GM23338 (cell line): ENCODE measurements at regions not wholly inside any gene's neighbourhood (a gene's known extent, or its start where the extent isn't known, plus 50 kb on each side); places are given as distances from the start of the nearest gene placed in this dataset.

Source experiments
- ATAC-seq: fragments of 200-7000 bp; cut with Tn5 transposase; 3 replicates; pipeline ENCODE4 v1.9.1; 2020
- DNase-seq: peaks from one replicate; pipeline ENCODE4 v3.0.0-alpha.2; 2015; ENCODE audit warnings: low spot score
- H2AFZ ChIP-seq: fragments of 200-600 bp; sonication (generic); 2 replicates; pipeline ENCODE4 v1.8.0; 2016; ENCODE audit warnings: antibody characterized with exemption, mild to moderate bottlenecking, moderate library complexity
- H3F3A ChIP-seq: fragments of 200-600 bp; sonication (generic); replicated peaks from 2 replicates; pipeline ENCODE4 v1.8.0; 2017; ENCODE audit warnings: antibody characterized with exemption, mixed run types, low read depth
- H3K27ac ChIP-seq: fragments of 200-600 bp; sonication (generic); 2 replicates; pipeline ENCODE4 v1.6.1; 2016; ENCODE audit warnings: low read depth
- H3K27me3 ChIP-seq: fragments of 200-600 bp; sonication (generic); 2 replicates; pipeline ENCODE4 v1.8.0; 2016; ENCODE audit warnings: mild to moderate bottlenecking, mixed run types, moderate library complexity; ENCODE audit not compliant: insufficient read depth
- H3K36me3 ChIP-seq: fragments of 200-600 bp; sonication (generic); 2 replicates; pipeline ENCODE4 v1.8.0; 2016; ENCODE audit warnings: mild to moderate bottlenecking; ENCODE audit not compliant: insufficient read depth
- H3K4me1 ChIP-seq: fragments of 200-600 bp; sonication (generic); 2 replicates; pipeline ENCODE4 v1.8.0; 2016; ENCODE audit warnings: mild to moderate bottlenecking, moderate library complexity; ENCODE audit not compliant: insufficient read depth
- H3K4me2 ChIP-seq: fragments of 200-600 bp; sonication (generic); 2 replicates; pipeline ENCODE4 v1.7.1; 2017; ENCODE audit warnings: mixed run types
- H3K4me3 ChIP-seq: fragments of 200-600 bp; sonication (generic); 2 replicates; pipeline ENCODE4 v1.6.1; 2016; ENCODE audit warnings: mixed run types
- H3K79me2 ChIP-seq: fragments of 200-600 bp; sonication (generic); replicated peaks from 2 replicates; pipeline ENCODE4 v1.8.0; 2017; ENCODE audit warnings: mild to moderate bottlenecking; ENCODE audit not compliant: insufficient read depth
- H3K9me2 ChIP-seq: fragments of 200-600 bp; sonication (generic); 2 replicates; pipeline ENCODE4 v1.8.0; 2017; ENCODE audit not compliant: insufficient read depth
- H4K20me1 ChIP-seq: fragments of 200-600 bp; sonication (generic); replicated peaks from 2 replicates; pipeline ENCODE4 v1.8.0; 2017; ENCODE audit warnings: mild to moderate bottlenecking; ENCODE audit not compliant: insufficient read depth
- H3K27ac Mint-ChIP-seq: 2 replicates; pipeline ENCODE4 v1.8.0; 2020; ENCODE audit warnings: inconsistent platforms, mild to moderate bottlenecking, moderate library complexity, mixed read lengths
- H3K27me3 Mint-ChIP-seq: 3 replicates; pipeline ENCODE4 v1.8.0; 2022; ENCODE audit warnings: low read depth, mild to moderate bottlenecking, moderate library complexity, mixed read lengths, inconsistent platforms; ENCODE audit not compliant: insufficient read depth, poor library complexity
- H3K36me3 Mint-ChIP-seq: 3 replicates; pipeline ENCODE4 v1.8.0; 2021; ENCODE audit warnings: low read depth, mild to moderate bottlenecking, inconsistent platforms, moderate library complexity, mixed read lengths
- H3K4me1 Mint-ChIP-seq: 3 replicates; pipeline ENCODE4 v1.8.0; 2020; ENCODE audit warnings: mild to moderate bottlenecking, inconsistent platforms, mixed read lengths
- H3K4me3 Mint-ChIP-seq: 3 replicates; pipeline ENCODE4 v1.8.0; 2021; ENCODE audit warnings: moderate library complexity, mild to moderate bottlenecking, inconsistent platforms, mixed read lengths
- H3K9me3 Mint-ChIP-seq: 3 replicates; pipeline ENCODE4 v1.8.0; 2020; ENCODE audit warnings: moderate library complexity, mild to moderate bottlenecking, inconsistent platforms, mixed read lengths
- CREB1 ChIP-seq: fragments of 250-450 bp; sonication (Bioruptor Pico); IDR thresholded peaks from 2 replicates; pipeline ENCODE4 v1.5.0; 2020; ENCODE audit warnings: low read depth, mild to moderate bottlenecking, moderate library complexity
- CTCF ChIP-seq, 2 experiments: fragments of 200-600 bp in 1 of 2; sonication (generic) in 1 of 2; conservative IDR thresholded peaks; 2 replicates each; pipeline versions ENCODE4 v1.5.1 to v1.6.1; 2016 to 2017; ENCODE audit warnings: antibody characterized with exemption in 2 of 2, low read depth in 2 of 2, mild to moderate bottlenecking in 2 of 2, moderate library complexity in 1 of 2
- EZH2 ChIP-seq: fragments of 200-600 bp; sonication (generic); IDR thresholded peaks from one replicate; pipeline ENCODE4 v1.8.0; 2017; ENCODE audit warnings: antibody characterized with exemption, mild to moderate bottlenecking, low read depth; ENCODE audit not compliant: unreplicated experiment
- EZH2phosphoT487 ChIP-seq: fragments of 200-600 bp; sonication (generic); IDR thresholded peaks from one replicate; pipeline ENCODE4 v1.8.1; 2018; ENCODE audit warnings: antibody characterized with exemption; ENCODE audit not compliant: unreplicated experiment
- JUNB ChIP-seq: IDR thresholded peaks from one replicate; pipeline ENCODE4 v1.6.1; 2016; ENCODE audit warnings: antibody characterized with exemption; ENCODE audit not compliant: unreplicated experiment
- NANOG ChIP-seq: IDR thresholded peaks from 2 replicates; pipeline ENCODE4 v1.6.1; 2016; ENCODE audit warnings: antibody characterized with exemption, borderline replicate concordance
- POLR2AphosphoS5 ChIP-seq: IDR thresholded peaks from 2 replicates; pipeline ENCODE4 v1.6.1; 2016; ENCODE audit warnings: antibody characterized with exemption, low read depth
- STAT1 ChIP-seq: IDR thresholded peaks from one replicate; pipeline ENCODE4 v1.6.1; 2016; ENCODE audit warnings: antibody characterized with exemption; ENCODE audit not compliant: unreplicated experiment
- ZNF114 ChIP-seq: fragments of 250-450 bp; sonication (Bioruptor Pico); IDR thresholded peaks from 2 replicates; pipeline ENCODE4 v1.5.0; 2020; ENCODE audit warnings: mild to moderate bottlenecking, moderate library complexity
- ZNF331 ChIP-seq: fragments of 250-450 bp; sonication (Bioruptor Pico); IDR thresholded peaks from 2 replicates; pipeline ENCODE4 v1.5.0; 2020; ENCODE audit warnings: low read depth, mild to moderate bottlenecking, moderate library complexity
- TF ChIP-seq, protein P1 (sequence below): IDR thresholded peaks from 2 replicates; pipeline ENCODE4 v1.6.1; 2016; ENCODE audit warnings: antibody characterized with exemption
- TF ChIP-seq, protein P2 (sequence below): IDR thresholded peaks from one replicate; pipeline ENCODE4 v1.6.1; 2018; ENCODE audit warnings: antibody characterized with exemption; ENCODE audit not compliant: unreplicated experiment
- TF ChIP-seq, protein P3 (sequence below): fragments of 250-450 bp; sonication (Bioruptor Pico); IDR thresholded peaks from 2 replicates; pipeline ENCODE4 v1.5.0; 2020; ENCODE audit warnings: mild to moderate bottlenecking, moderate library complexity

- TF ChIP-seq NANOG = no peak
- TF ChIP-seq EZH2phosphoT487 = no peak
- TF ChIP-seq ZNF114 = no peak
Measured at GRCh38 chrX:44784241-44784640, 59.6 kb upstream of the DUSP21 start (continued).

DNA sequence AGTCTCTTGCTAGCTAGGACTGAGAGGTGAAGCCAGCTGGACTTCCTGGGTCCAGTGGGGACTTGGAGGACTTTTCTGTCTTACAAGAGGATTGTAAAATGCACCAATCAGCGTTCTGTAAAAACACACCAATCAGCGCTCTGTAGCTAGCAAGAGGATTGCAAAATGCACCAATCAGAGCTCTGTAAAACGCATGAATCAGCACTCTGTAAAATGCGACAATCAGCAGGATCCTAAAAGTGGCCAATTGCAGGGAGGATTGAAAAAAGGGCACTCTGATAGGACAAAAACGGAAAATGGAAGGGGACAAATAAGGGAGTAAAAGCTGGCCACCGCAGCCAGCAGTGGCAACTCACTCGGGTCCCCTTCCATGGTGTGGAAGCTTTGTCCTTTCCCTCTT is 65.6 kb upstream of the DUSP21 start:
- Histone ChIP-seq H3K27ac (no peak overlapping the region), H3K4me2 (no peak overlapping the region), H3F3A (no peaks in the 10 kb centered on the region), H3K79me2 (no peaks in the 10 kb centered on the region), H3K36me3 (no peaks in the 10 kb centered on the region), H3K9me2 (no peaks in the 10 kb centered on the region), H3K4me3 (no peak overlapping the region), H3K27me3 (no peaks in the 10 kb centered on the region), H2AFZ (no peak overlapping the region), H3K4me1 (no peaks in the 10 kb centered on the region), H4K20me1 (no peaks in the 10 kb centered on the region)
- DNase-seq (no peak), ATAC-seq (no peak)
- H3K27ac Mint-ChIP-seq = no peak overlapping the region
- H3K9me3 Mint-ChIP-seq = no peaks in the 10 kb centered on the region; the same call in 2 of the 3 replicates
- H3K4me1 Mint-ChIP-seq = no peaks in the 10 kb centered on the region
- H3K27me3 Mint-ChIP-seq = no peaks in the 10 kb centered on the region
- H3K4me3 Mint-ChIP-seq = no peak overlapping the region
- no peak for TF ChIP-seq POLR2AphosphoS5
- no peak for TF ChIP-seq EZH2phosphoT487
- no peak for TF ChIP-seq EZH2
- TF ChIP-seq CTCF (conservative IDR thresholded peaks at IDR 0.05; ENCODE audit: low read depth in 2 of 2) = no peak
- no peak for TF ChIP-seq NANOG
- TF ChIP-seq CREB1 = no peak
- no peak for TF ChIP-seq ZNF114
- no peak for TF ChIP-seq STAT1
- TF ChIP-seq, protein P1, sequence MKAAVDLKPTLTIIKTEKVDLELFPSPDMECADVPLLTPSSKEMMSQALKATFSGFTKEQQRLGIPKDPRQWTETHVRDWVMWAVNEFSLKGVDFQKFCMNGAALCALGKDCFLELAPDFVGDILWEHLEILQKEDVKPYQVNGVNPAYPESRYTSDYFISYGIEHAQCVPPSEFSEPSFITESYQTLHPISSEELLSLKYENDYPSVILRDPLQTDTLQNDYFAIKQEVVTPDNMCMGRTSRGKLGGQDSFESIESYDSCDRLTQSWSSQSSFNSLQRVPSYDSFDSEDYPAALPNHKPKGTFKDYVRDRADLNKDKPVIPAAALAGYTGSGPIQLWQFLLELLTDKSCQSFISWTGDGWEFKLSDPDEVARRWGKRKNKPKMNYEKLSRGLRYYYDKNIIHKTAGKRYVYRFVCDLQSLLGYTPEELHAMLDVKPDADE = no peak
- no peak for TF ChIP-seq JUNB
- TF ChIP-seq, protein P2, sequence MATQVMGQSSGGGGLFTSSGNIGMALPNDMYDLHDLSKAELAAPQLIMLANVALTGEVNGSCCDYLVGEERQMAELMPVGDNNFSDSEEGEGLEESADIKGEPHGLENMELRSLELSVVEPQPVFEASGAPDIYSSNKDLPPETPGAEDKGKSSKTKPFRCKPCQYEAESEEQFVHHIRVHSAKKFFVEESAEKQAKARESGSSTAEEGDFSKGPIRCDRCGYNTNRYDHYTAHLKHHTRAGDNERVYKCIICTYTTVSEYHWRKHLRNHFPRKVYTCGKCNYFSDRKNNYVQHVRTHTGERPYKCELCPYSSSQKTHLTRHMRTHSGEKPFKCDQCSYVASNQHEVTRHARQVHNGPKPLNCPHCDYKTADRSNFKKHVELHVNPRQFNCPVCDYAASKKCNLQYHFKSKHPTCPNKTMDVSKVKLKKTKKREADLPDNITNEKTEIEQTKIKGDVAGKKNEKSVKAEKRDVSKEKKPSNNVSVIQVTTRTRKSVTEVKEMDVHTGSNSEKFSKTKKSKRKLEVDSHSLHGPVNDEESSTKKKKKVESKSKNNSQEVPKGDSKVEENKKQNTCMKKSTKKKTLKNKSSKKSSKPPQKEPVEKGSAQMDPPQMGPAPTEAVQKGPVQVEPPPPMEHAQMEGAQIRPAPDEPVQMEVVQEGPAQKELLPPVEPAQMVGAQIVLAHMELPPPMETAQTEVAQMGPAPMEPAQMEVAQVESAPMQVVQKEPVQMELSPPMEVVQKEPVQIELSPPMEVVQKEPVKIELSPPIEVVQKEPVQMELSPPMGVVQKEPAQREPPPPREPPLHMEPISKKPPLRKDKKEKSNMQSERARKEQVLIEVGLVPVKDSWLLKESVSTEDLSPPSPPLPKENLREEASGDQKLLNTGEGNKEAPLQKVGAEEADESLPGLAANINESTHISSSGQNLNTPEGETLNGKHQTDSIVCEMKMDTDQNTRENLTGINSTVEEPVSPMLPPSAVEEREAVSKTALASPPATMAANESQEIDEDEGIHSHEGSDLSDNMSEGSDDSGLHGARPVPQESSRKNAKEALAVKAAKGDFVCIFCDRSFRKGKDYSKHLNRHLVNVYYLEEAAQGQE = no peak
- TF ChIP-seq, protein P3, sequence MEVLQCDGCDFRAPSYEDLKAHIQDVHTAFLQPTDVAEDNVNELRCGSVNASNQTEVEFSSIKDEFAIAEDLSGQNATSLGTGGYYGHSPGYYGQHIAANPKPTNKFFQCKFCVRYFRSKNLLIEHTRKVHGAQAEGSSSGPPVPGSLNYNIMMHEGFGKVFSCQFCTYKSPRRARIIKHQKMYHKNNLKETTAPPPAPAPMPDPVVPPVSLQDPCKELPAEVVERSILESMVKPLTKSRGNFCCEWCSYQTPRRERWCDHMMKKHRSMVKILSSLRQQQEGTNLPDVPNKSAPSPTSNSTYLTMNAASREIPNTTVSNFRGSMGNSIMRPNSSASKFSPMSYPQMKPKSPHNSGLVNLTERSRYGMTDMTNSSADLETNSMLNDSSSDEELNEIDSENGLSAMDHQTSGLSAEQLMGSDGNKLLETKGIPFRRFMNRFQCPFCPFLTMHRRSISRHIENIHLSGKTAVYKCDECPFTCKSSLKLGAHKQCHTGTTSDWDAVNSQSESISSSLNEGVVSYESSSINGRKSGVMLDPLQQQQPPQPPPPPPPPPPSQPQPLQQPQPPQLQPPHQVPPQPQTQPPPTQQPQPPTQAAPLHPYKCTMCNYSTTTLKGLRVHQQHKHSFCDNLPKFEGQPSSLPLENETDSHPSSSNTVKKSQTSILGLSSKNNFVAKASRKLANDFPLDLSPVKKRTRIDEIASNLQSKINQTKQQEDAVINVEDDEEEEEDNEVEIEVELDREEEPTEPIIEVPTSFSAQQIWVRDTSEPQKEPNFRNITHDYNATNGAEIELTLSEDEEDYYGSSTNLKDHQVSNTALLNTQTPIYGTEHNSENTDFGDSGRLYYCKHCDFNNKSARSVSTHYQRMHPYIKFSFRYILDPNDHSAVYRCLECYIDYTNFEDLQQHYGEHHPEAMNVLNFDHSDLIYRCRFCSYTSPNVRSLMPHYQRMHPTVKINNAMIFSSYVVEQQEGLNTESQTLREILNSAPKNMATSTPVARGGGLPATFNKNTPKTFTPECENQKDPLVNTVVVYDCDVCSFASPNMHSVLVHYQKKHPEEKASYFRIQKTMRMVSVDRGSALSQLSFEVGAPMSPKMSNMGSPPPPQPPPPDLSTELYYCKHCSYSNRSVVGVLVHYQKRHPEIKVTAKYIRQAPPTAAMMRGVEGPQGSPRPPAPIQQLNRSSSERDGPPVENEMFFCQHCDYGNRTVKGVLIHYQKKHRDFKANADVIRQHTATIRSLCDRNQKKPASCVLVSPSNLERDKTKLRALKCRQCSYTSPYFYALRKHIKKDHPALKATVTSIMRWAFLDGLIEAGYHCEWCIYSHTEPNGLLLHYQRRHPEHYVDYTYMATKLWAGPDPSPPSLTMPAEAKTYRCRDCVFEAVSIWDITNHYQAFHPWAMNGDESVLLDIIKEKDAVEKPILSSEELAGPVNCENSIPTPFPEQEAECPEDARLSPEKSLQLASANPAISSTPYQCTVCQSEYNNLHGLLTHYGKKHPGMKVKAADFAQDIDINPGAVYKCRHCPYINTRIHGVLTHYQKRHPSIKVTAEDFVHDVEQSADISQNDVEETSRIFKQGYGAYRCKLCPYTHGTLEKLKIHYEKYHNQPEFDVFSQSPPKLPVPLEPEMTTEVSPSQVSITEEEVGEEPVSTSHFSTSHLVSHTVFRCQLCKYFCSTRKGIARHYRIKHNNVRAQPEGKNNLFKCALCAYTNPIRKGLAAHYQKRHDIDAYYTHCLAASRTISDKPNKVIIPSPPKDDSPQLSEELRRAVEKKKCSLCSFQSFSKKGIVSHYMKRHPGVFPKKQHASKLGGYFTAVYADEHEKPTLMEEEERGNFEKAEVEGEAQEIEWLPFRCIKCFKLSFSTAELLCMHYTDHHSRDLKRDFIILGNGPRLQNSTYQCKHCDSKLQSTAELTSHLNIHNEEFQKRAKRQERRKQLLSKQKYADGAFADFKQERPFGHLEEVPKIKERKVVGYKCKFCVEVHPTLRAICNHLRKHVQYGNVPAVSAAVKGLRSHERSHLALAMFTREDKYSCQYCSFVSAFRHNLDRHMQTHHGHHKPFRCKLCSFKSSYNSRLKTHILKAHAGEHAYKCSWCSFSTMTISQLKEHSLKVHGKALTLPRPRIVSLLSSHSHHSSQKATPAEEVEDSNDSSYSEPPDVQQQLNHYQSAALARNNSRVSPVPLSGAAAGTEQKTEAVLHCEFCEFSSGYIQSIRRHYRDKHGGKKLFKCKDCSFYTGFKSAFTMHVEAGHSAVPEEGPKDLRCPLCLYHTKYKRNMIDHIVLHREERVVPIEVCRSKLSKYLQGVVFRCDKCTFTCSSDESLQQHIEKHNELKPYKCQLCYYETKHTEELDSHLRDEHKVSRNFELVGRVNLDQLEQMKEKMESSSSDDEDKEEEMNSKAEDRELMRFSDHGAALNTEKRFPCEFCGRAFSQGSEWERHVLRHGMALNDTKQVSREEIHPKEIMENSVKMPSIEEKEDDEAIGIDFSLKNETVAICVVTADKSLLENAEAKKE (CRISPR knock-in tag) = no peak
- TF ChIP-seq ZNF331 (CRISPR knock-in tag) = no peak
- H3K36me3 Mint-ChIP-seq = no peaks in the 10 kb centered on the region
